ENCODE measurements at regions not wholly inside any gene's neighbourhood (a gene's known extent, or its start where the extent isn't known, plus 50 kb on each side); places are given as distances from the start of the nearest gene placed in this dataset.

GRCh38 chrX:44470816-44471215 lies 71.8 kb downstream of the FUNDC1 start:
- WGBS, 2 donors = 74 to 83% methylated on average over 3 of the region's 3 CpGs
- DNase-seq (ENCODE audit: low spot score in 2 of 2) = no peak
- no peak overlapping the region for H3K4me3 ChIP-seq (ENCODE audit: low read depth, poor library complexity, severe bottlenecking)
- intact Hi-C loops (cut with DNase I; ENCODE audit: low total_unique reads) = no loop called here
- TF ChIP-seq POLR2A (IDR thresholded peaks at IDR 0.05) (no peak), CTCF (IDR thresholded peaks at IDR 0.05) (no peak)

GRCh38 chrX:44462850-44463249 lies 79.8 kb downstream of the FUNDC1 start:
- DNase-seq (ENCODE audit: low spot score in 2 of 2) = peak in 1 of 2 donors; percentile 18
- no peak overlapping the region for H3K4me3 ChIP-seq (ENCODE audit: low read depth, poor library complexity, severe bottlenecking)
- 62 to 68% methylated on average over 4 of the region's 4 CpGs for WGBS, 2 donors
- intact Hi-C loops (cut with DNase I; ENCODE audit: low total_unique reads) = no loop called here
- TF ChIP-seq POLR2A (IDR thresholded peaks at IDR 0.05) (no peak), CTCF (IDR thresholded peaks at IDR 0.05) (no peak)

- no peak for DNase-seq (ENCODE audit: low spot score in 2 of 2)
- intact Hi-C loops (cut with DNase I; ENCODE audit: low total_unique reads) = no loop called here
- 63 to 78% methylated on average over 5 of the region's 5 CpGs for WGBS, 2 donors
- H3K4me3 ChIP-seq (ENCODE audit: low read depth, poor library complexity, severe bottlenecking) = no peak overlapping the region
- TF ChIP-seq CTCF (IDR thresholded peaks at IDR 0.05) (no peak), POLR2A (IDR thresholded peaks at IDR 0.05) (no peak)
Measured at GRCh38 chrX:44459501-44459900, 83.2 kb downstream of the FUNDC1 start.

GRCh38 chrX:44456685-44457084 lies 86.0 kb downstream of the FUNDC1 start:
- DNase-seq (ENCODE audit: low spot score in 2 of 2) = no peak

GRCh38 chrX:44451056-44451455 lies 91.6 kb downstream of the FUNDC1 start:
- intact Hi-C loops (cut with DNase I; ENCODE audit: low total_unique reads) = no loop called here
- 81% methylated on average over 5 of the region's 5 CpGs for WGBS, 2 donors
- no peak overlapping the region for H3K4me3 ChIP-seq (ENCODE audit: low read depth, poor library complexity, severe bottlenecking)
- TF ChIP-seq CTCF (IDR thresholded peaks at IDR 0.05) (no peak), POLR2A (IDR thresholded peaks at IDR 0.05) (no peak)
- DNase-seq (ENCODE audit: low spot score in 2 of 2) = no peak

More at GRCh38 chrX:44456685-44457084, 86.0 kb downstream of the FUNDC1 start:
- WGBS, 2 donors = 63 to 64% methylated on average over 3 to 4 of the region's 4 CpGs
- H3K4me3 ChIP-seq (ENCODE audit: low read depth, poor library complexity, severe bottlenecking) = no peak overlapping the region
- intact Hi-C loops (cut with DNase I; ENCODE audit: low total_unique reads) = no loop called here
- TF ChIP-seq POLR2A (IDR thresholded peaks at IDR 0.05) = no peak
- TF ChIP-seq CTCF (IDR thresholded peaks at IDR 0.05) = no peak

- TF ChIP-seq POLR2A (IDR thresholded peaks at IDR 0.05) (no peak), CTCF (IDR thresholded peaks at IDR 0.05) (no peak)
- WGBS, 2 donors = 48 to 49% methylated on average over 2 of the region's 2 CpGs
- no peak for DNase-seq (ENCODE audit: low spot score in 2 of 2)
- no peak overlapping the region for H3K4me3 ChIP-seq (ENCODE audit: low read depth, poor library complexity, severe bottlenecking)
- intact Hi-C loops (cut with DNase I; ENCODE audit: low total_unique reads) = no loop called here
Measured at GRCh38 chrX:44447214-44447613, 95.4 kb downstream of the FUNDC1 start.
